ENCODE measurements at regions not wholly inside any gene's neighbourhood (a gene's known extent, or its start where the extent isn't known, plus 50 kb on each side); places are given as distances from the start of the nearest gene placed in this dataset.
"Not testable (repeated sequence)": the region's sequence is repeated elsewhere in the genome, so short reads cannot be mapped to it uniquely, and the experiment has no call there.

DNA sequence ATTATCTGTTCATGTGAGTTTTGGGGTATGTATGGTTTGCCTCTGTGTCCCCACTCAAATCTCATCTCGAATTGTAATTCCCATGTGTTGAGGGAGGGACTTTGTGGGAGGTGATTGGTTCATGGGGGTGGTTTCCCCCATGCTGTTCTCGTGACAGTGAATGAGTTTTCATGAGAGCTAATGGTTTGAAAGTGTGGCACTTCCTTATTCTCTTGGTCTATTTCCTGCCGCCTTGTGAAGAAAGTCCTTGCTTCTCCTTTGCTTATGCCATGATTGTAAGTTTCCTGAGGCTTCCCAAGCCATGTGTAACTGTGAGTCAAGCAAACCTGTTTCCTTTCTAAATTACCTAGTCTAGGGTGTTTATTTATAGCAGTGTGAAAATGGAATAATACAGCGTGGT is 128.1 kb upstream of the HS3ST4 start:
- Histone ChIP-seq H3K9me2 (ENCODE audit: insufficient read depth) (no peaks in the 10 kb centered on the region), H3K79me2 (ENCODE audit: insufficient read depth, low read length) (no peaks in the 10 kb centered on the region), H3K27ac (ENCODE audit: low read depth, low read length) (no peak overlapping the region), H3K27me3 (ENCODE audit: insufficient read depth, low read length) (no peaks in the 10 kb centered on the region), H3K4me1 (ENCODE audit: control insufficient read depth in 1 of 2, insufficient read depth in 2 of 2, low read length in 2 of 2) (no peaks in the 10 kb centered on the region), H3K4me2 (ENCODE audit: low read length) (no peak overlapping the region), H4K20me1 (ENCODE audit: insufficient read depth) (no peaks in the 10 kb centered on the region), H3K36me3 (ENCODE audit: control insufficient read depth in 1 of 2, insufficient read depth in 2 of 2, low read length in 2 of 2) (no peaks in the 10 kb centered on the region), H3K9ac (ENCODE audit: low read length) (no peak overlapping the region), H2AFZ (ENCODE audit: low read depth, low read length, poor library complexity, severe bottlenecking) (no peak overlapping the region), H3K9me3 (ENCODE audit: control insufficient read depth in 1 of 2, insufficient read depth in 1 of 2, low read depth in 1 of 2, low read length in 2 of 2) (no peaks in the 10 kb centered on the region), H3K4me3 (replicated peaks in 1 of 2; ENCODE audit: low read depth in 1 of 2, low read length in 2 of 2) (no peak overlapping the region)
- no peak for TF ChIP-seq JUND (IDR thresholded peaks at IDR 0.05)
- no peak for TF ChIP-seq CBX3 (IDR thresholded peaks at IDR 0.05; ENCODE audit: low read depth)
- no peak for TF ChIP-seq FOSL1 (IDR thresholded peaks at IDR 0.05; ENCODE audit: low read depth)
- no peak for TF ChIP-seq POLR2A (IDR thresholded peaks at IDR 0.05; ENCODE audit: borderline replicate concordance, extremely low read depth, insufficient read depth, insufficient read length)
- no peak for TF ChIP-seq ZFX (IDR thresholded peaks at IDR 0.05)
- no peak for TF ChIP-seq EZH2 (IDR thresholded peaks at IDR 0.05)
- no peak for TF ChIP-seq TCF7L2 (IDR thresholded peaks at IDR 0.05; ENCODE audit: borderline replicate concordance, extremely low read depth, insufficient read depth, insufficient read length)
- TF ChIP-seq CEBPB (IDR thresholded peaks at IDR 0.05; ENCODE audit: low read depth): no peak
- TF ChIP-seq, protein P1, sequence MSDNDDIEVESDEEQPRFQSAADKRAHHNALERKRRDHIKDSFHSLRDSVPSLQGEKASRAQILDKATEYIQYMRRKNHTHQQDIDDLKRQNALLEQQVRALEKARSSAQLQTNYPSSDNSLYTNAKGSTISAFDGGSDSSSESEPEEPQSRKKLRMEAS (IDR thresholded peaks at IDR 0.05): no peak
- no peak for TF ChIP-seq EZH2phosphoT487 (IDR thresholded peaks at IDR 0.05; ENCODE audit: borderline replicate concordance)
- TF ChIP-seq, protein P2, sequence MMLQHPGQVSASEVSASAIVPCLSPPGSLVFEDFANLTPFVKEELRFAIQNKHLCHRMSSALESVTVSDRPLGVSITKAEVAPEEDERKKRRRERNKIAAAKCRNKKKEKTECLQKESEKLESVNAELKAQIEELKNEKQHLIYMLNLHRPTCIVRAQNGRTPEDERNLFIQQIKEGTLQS (IDR thresholded peaks at IDR 0.05): no peak
- no peak for TF ChIP-seq SRF (IDR thresholded peaks at IDR 0.05; ENCODE audit: low read depth)
- no peak for TF ChIP-seq SP1 (IDR thresholded peaks at IDR 0.05; ENCODE audit: low read depth)
- TF ChIP-seq, protein P3, sequence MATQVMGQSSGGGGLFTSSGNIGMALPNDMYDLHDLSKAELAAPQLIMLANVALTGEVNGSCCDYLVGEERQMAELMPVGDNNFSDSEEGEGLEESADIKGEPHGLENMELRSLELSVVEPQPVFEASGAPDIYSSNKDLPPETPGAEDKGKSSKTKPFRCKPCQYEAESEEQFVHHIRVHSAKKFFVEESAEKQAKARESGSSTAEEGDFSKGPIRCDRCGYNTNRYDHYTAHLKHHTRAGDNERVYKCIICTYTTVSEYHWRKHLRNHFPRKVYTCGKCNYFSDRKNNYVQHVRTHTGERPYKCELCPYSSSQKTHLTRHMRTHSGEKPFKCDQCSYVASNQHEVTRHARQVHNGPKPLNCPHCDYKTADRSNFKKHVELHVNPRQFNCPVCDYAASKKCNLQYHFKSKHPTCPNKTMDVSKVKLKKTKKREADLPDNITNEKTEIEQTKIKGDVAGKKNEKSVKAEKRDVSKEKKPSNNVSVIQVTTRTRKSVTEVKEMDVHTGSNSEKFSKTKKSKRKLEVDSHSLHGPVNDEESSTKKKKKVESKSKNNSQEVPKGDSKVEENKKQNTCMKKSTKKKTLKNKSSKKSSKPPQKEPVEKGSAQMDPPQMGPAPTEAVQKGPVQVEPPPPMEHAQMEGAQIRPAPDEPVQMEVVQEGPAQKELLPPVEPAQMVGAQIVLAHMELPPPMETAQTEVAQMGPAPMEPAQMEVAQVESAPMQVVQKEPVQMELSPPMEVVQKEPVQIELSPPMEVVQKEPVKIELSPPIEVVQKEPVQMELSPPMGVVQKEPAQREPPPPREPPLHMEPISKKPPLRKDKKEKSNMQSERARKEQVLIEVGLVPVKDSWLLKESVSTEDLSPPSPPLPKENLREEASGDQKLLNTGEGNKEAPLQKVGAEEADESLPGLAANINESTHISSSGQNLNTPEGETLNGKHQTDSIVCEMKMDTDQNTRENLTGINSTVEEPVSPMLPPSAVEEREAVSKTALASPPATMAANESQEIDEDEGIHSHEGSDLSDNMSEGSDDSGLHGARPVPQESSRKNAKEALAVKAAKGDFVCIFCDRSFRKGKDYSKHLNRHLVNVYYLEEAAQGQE (IDR thresholded peaks at IDR 0.05; ENCODE audit: low read depth): no peak
- TF ChIP-seq ELF1 (IDR thresholded peaks at IDR 0.05; ENCODE audit: borderline replicate concordance, low read depth): no peak
- no peak for TF ChIP-seq POLR2AphosphoS5 (IDR thresholded peaks at IDR 0.05; ENCODE audit: low read depth, low read length)
- TF ChIP-seq EGR1 (IDR thresholded peaks at IDR 0.05; ENCODE audit: low read depth): no peak
- DNase-seq (ENCODE audit: low read depth, low spot score) (no peak), ATAC-seq (no peak)
- POLR2A ChIA-PET: no interaction called here
- CTCF ChIA-PET: no interaction called here
- BruUV-seq (replicated peaks): no TSS peak
- RAD21 ChIA-PET (ENCODE audit: low non-redundant PET in 1 of 2, low total read pairs in 2 of 2, uncharacterized antibody in 2 of 2, unreplicated experiment in 2 of 2): no interaction called here
- intact Hi-C loops (cut with micrococcal nuclease): no loop called here

DNA sequence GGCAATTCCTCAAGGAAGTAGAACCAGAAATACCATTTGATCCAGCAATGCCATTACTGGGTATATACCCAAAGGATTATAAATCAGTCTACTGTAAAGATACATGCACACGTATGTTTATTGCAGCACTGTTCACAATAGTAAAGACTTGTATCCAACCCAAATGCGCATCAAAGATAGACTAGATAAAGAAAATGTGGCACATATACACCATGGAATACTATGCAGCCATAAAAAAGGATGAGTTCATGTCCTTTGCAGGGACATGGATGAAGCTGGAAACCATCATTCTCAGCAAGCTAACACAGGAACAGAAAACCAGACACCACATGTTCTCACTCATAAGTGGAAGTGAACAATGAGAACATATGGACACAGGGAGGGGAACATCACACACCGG is 130.0 kb upstream of the HS3ST4 start:
- H3K4me2 ChIP-seq (ENCODE audit: low read length); H2AFZ ChIP-seq (ENCODE audit: low read depth, low read length, poor library complexity, severe bottlenecking); RAD21 ChIA-PET (ENCODE audit: low non-redundant PET in 1 of 2, low total read pairs in 2 of 2, uncharacterized antibody in 2 of 2, unreplicated experiment in 2 of 2); H3K9ac ChIP-seq (ENCODE audit: low read length); DNase-seq (ENCODE audit: low read depth, low spot score); H3K9me3 ChIP-seq (ENCODE audit: control insufficient read depth in 1 of 2, insufficient read depth in 1 of 2, low read depth in 1 of 2, low read length in 2 of 2); POLR2A ChIA-PET; CTCF ChIA-PET; H3K27me3 ChIP-seq (ENCODE audit: insufficient read depth, low read length); H3K4me1 ChIP-seq (ENCODE audit: control insufficient read depth in 1 of 2, insufficient read depth in 2 of 2, low read length in 2 of 2); H3K9me2 ChIP-seq (ENCODE audit: insufficient read depth); H3K36me3 ChIP-seq (ENCODE audit: control insufficient read depth in 1 of 2, insufficient read depth in 2 of 2, low read length in 2 of 2); H3K4me3 ChIP-seq (replicated peaks in 1 of 2; ENCODE audit: low read depth in 1 of 2, low read length in 2 of 2); H3K79me2 ChIP-seq (ENCODE audit: insufficient read depth, low read length); H3K27ac ChIP-seq (ENCODE audit: low read depth, low read length); BruUV-seq (replicated peaks); H4K20me1 ChIP-seq (ENCODE audit: insufficient read depth); ATAC-seq; intact Hi-C loops (cut with micrococcal nuclease): not testable (repeated sequence)

All from HCT116 (cell line).